ENCODE measurements at regions not wholly inside any gene's neighbourhood (a gene's known extent, or its start where the extent isn't known, plus 50 kb on each side); places are given as distances from the start of the nearest gene placed in this dataset.

GRCh38 chr4:155544547-155544946 lies 122.1 kb upstream of the GUCY1A1 start:
- no peaks in the 10 kb centered on the region for H3K4me1 Mint-ChIP-seq
- no peaks in the 10 kb centered on the region for H3K27me3 Mint-ChIP-seq
- H3K27ac Mint-ChIP-seq, result no peak overlapping the region
- no peak overlapping the region for H3K4me3 Mint-ChIP-seq
- no peaks in the 10 kb centered on the region for H3K36me3 Mint-ChIP-seq
- H3K9me3 Mint-ChIP-seq, result no peaks in the 10 kb centered on the region

GRCh38 chr4:155543126-155543765 lies 123.4 kb upstream of the GUCY1A1 start:
- no peaks in the 10 kb centered on the region for H3K4me1 Mint-ChIP-seq
- H3K27me3 Mint-ChIP-seq, result no peaks in the 10 kb centered on the region
- no peak overlapping the region for H3K4me3 Mint-ChIP-seq
- no peaks in the 10 kb centered on the region for H3K36me3 Mint-ChIP-seq
- H3K27ac Mint-ChIP-seq, result no peak overlapping the region
- no peaks in the 10 kb centered on the region for H3K9me3 Mint-ChIP-seq

- no peaks in the 10 kb centered on the region for H3K9me3 Mint-ChIP-seq
- H3K4me3 Mint-ChIP-seq, result no peak overlapping the region
- H3K27me3 Mint-ChIP-seq, result no peaks in the 10 kb centered on the region
- no peaks in the 10 kb centered on the region for H3K4me1 Mint-ChIP-seq
- H3K27ac Mint-ChIP-seq, result no peak overlapping the region
- no peaks in the 10 kb centered on the region for H3K36me3 Mint-ChIP-seq
These were observed 124.2 kb upstream of the GUCY1A1 start for GRCh38 chr4:155542415-155542814.

- H3K9me3 Mint-ChIP-seq, result no peaks in the 10 kb centered on the region
These were observed 124.9 kb upstream of the GUCY1A1 start for GRCh38 chr4:155541716-155542115.

GRCh38 chr4:155540698-155541097 lies 126.0 kb upstream of the GUCY1A1 start:
- Mint-ChIP-seq H3K4me1 (no peaks in the 10 kb centered on the region), H3K36me3 (no peaks in the 10 kb centered on the region), H3K9me3 (no peaks in the 10 kb centered on the region), H3K4me3 (no peak overlapping the region), H3K27me3 (no peaks in the 10 kb centered on the region), H3K27ac (no peak overlapping the region)

More at GRCh38 chr4:155541716-155542115, 124.9 kb upstream of the GUCY1A1 start:
- H3K4me1 Mint-ChIP-seq, result no peaks in the 10 kb centered on the region
- H3K27ac Mint-ChIP-seq, result no peak overlapping the region
- H3K4me3 Mint-ChIP-seq, result no peak overlapping the region
- no peaks in the 10 kb centered on the region for H3K36me3 Mint-ChIP-seq
- no peaks in the 10 kb centered on the region for H3K27me3 Mint-ChIP-seq

GRCh38 chr4:155539746-155540145 lies 126.9 kb upstream of the GUCY1A1 start:
- Mint-ChIP-seq H3K4me1 (no peaks in the 10 kb centered on the region), H3K36me3 (no peaks in the 10 kb centered on the region), H3K27ac (no peak overlapping the region), H3K9me3 (no peaks in the 10 kb centered on the region), H3K4me3 (no peak overlapping the region), H3K27me3 (no peaks in the 10 kb centered on the region)

GRCh38 chr4:155535802-155536454 lies 130.7 kb upstream of the GUCY1A1 start:
- no peaks in the 10 kb centered on the region for H3K9me3 Mint-ChIP-seq
- no peak overlapping the region for H3K4me3 Mint-ChIP-seq
- no peaks in the 10 kb centered on the region for H3K27me3 Mint-ChIP-seq
- no peaks in the 10 kb centered on the region for H3K36me3 Mint-ChIP-seq
- H3K4me1 Mint-ChIP-seq, result no peaks in the 10 kb centered on the region
- no peak overlapping the region for H3K27ac Mint-ChIP-seq

- no peaks in the 10 kb centered on the region for H3K9me3 Mint-ChIP-seq
- no peaks in the 10 kb centered on the region for H3K4me1 Mint-ChIP-seq
- no peaks in the 10 kb centered on the region for H3K36me3 Mint-ChIP-seq
- no peak overlapping the region for H3K4me3 Mint-ChIP-seq
- H3K27ac Mint-ChIP-seq, result no peak overlapping the region
- H3K27me3 Mint-ChIP-seq, result peaks cover 1% of the 10 kb centered on the region
These were observed 134.1 kb upstream of the GUCY1A1 start for GRCh38 chr4:155532373-155533085.

GRCh38 chr4:155530857-155531256 lies 135.8 kb upstream of the GUCY1A1 start:
- peaks cover 1% of the 10 kb centered on the region for H3K27me3 Mint-ChIP-seq
- H3K36me3 Mint-ChIP-seq, result no peaks in the 10 kb centered on the region
- H3K9me3 Mint-ChIP-seq, result no peaks in the 10 kb centered on the region
- no peak overlapping the region for H3K4me3 Mint-ChIP-seq
- H3K27ac Mint-ChIP-seq, result no peak overlapping the region
- no peaks in the 10 kb centered on the region for H3K4me1 Mint-ChIP-seq

- Mint-ChIP-seq H3K27ac (no peak overlapping the region), H3K9me3 (no peaks in the 10 kb centered on the region), H3K4me1 (no peaks in the 10 kb centered on the region), H3K36me3 (no peaks in the 10 kb centered on the region), H3K27me3 (peaks cover 1% of the 10 kb centered on the region), H3K4me3 (no peak overlapping the region)
These were observed 136.4 kb upstream of the GUCY1A1 start for GRCh38 chr4:155530290-155530689.

GRCh38 chr4:155529716-155530115 lies 136.9 kb upstream of the GUCY1A1 start:
- H3K4me3 Mint-ChIP-seq, result no peak overlapping the region
- peaks cover 1% of the 10 kb centered on the region for H3K27me3 Mint-ChIP-seq
- H3K9me3 Mint-ChIP-seq, result no peaks in the 10 kb centered on the region
- no peaks in the 10 kb centered on the region for H3K4me1 Mint-ChIP-seq
- no peaks in the 10 kb centered on the region for H3K36me3 Mint-ChIP-seq
- no peak overlapping the region for H3K27ac Mint-ChIP-seq

GRCh38 chr4:155529272-155529671 lies 137.4 kb upstream of the GUCY1A1 start:
- no peak overlapping the region for H3K4me3 Mint-ChIP-seq
- peaks cover 1% of the 10 kb centered on the region for H3K27me3 Mint-ChIP-seq
- no peaks in the 10 kb centered on the region for H3K4me1 Mint-ChIP-seq
- H3K27ac Mint-ChIP-seq, result no peak overlapping the region
- no peaks in the 10 kb centered on the region for H3K36me3 Mint-ChIP-seq
- H3K9me3 Mint-ChIP-seq, result no peaks in the 10 kb centered on the region

- Mint-ChIP-seq H3K27me3 (peaks cover 1% of the 10 kb centered on the region), H3K36me3 (no peaks in the 10 kb centered on the region), H3K4me1 (no peaks in the 10 kb centered on the region), H3K9me3 (no peaks in the 10 kb centered on the region), H3K27ac (no peak overlapping the region), H3K4me3 (no peak overlapping the region)
These were observed 140.0 kb upstream of the GUCY1A1 start for GRCh38 chr4:155526452-155527169.

GRCh38 chr4:155524926-155525455 lies 141.7 kb upstream of the GUCY1A1 start:
- Mint-ChIP-seq H3K4me3 (no peak overlapping the region), H3K27me3 (no peaks in the 10 kb centered on the region), H3K4me1 (no peaks in the 10 kb centered on the region), H3K27ac (no peak overlapping the region), H3K9me3 (no peaks in the 10 kb centered on the region), H3K36me3 (no peaks in the 10 kb centered on the region)

GRCh38 chr4:155523358-155523757 lies 143.3 kb upstream of the GUCY1A1 start:
- H3K9me3 Mint-ChIP-seq, result no peaks in the 10 kb centered on the region
- H3K36me3 Mint-ChIP-seq, result no peaks in the 10 kb centered on the region
- no peaks in the 10 kb centered on the region for H3K4me1 Mint-ChIP-seq
- no peak overlapping the region for H3K4me3 Mint-ChIP-seq
- no peak overlapping the region for H3K27ac Mint-ChIP-seq
- H3K27me3 Mint-ChIP-seq, result no peaks in the 10 kb centered on the region
